Suppressor macrophage treated with lipopolysaccharide for 1 hour (primary cell): ENCODE measurements at regions not wholly inside any gene's neighbourhood (a gene's known extent, or its start where the extent isn't known, plus 50 kb on each side); places are given as distances from the start of the nearest gene placed in this dataset.

Source experiments
- DNase-seq, 3 donors: peaks; one replicate each; pipeline ENCODE4 v3.0.0-alpha.2; 2020 to 2022

GRCh38 chr7:52877240-52877639 is 158.2 kb upstream of the POM121L12 start:
- DNase-seq, result no peak

- no peak for DNase-seq
Observed at GRCh38 chr7:52876402-52876801, 159.0 kb upstream of the POM121L12 start.

GRCh38 chr7:52863652-52864051 is 171.8 kb upstream of the POM121L12 start:
- DNase-seq, result no peak

- no peak for DNase-seq
Observed at GRCh38 chr7:52862321-52862720, 173.1 kb upstream of the POM121L12 start.

GRCh38 chr7:52857367-52857766 is 178.1 kb upstream of the POM121L12 start:
- no peak for DNase-seq

GRCh38 chr7:52854681-52855080 is 180.8 kb upstream of the POM121L12 start:
- DNase-seq, result no peak

GRCh38 chr7:52851547-52851946 is 183.9 kb upstream of the POM121L12 start:
- DNase-seq, result no peak

- no peak for DNase-seq
Observed at GRCh38 chr7:52843436-52843835, 192.0 kb upstream of the POM121L12 start.

- DNase-seq, result no peak
Observed at GRCh38 chr7:52842202-52842900, 193.1 kb upstream of the POM121L12 start.

- DNase-seq, result no peak
Observed at GRCh38 chr7:52838981-52839411, 196.4 kb upstream of the POM121L12 start.

- DNase-seq, result no peak
Observed at GRCh38 chr7:52831321-52831720, 204.1 kb upstream of the POM121L12 start.

GRCh38 chr7:52830801-52831200 is 204.6 kb upstream of the POM121L12 start:
- no peak for DNase-seq

GRCh38 chr7:52826515-52827265 is 208.7 kb upstream of the POM121L12 start:
- no peak for DNase-seq

- DNase-seq, result no peak
Observed at GRCh38 chr7:52825611-52826010, 209.8 kb upstream of the POM121L12 start.

- DNase-seq, result no peak
Observed at GRCh38 chr7:52811537-52811936, 223.9 kb upstream of the POM121L12 start.

- DNase-seq, result no peak
Observed at GRCh38 chr7:52799817-52800216, 235.6 kb upstream of the POM121L12 start.

- DNase-seq, result no peak
Observed at GRCh38 chr7:52797801-52798200, 237.6 kb upstream of the POM121L12 start.

- no peak for DNase-seq
Observed at GRCh38 chr7:52794621-52795020, 240.8 kb upstream of the POM121L12 start.

GRCh38 chr7:52791176-52791700 is 244.2 kb upstream of the POM121L12 start:
- no peak for DNase-seq

GRCh38 chr7:52786174-52786573 is 249.3 kb upstream of the POM121L12 start:
- DNase-seq, result no peak

GRCh38 chr7:52782348-52782747 is 253.1 kb upstream of the POM121L12 start:
- DNase-seq, result no peak

- DNase-seq, result no peak
Observed at GRCh38 chr7:52781250-52781649, 254.2 kb upstream of the POM121L12 start.

GRCh38 chr7:52779004-52779403 is 256.4 kb upstream of the POM121L12 start:
- no peak for DNase-seq
